HS-27A (cell line): ENCODE measurements at regions not wholly inside any gene's neighbourhood (a gene's known extent, or its start where the extent isn't known, plus 50 kb on each side); places are given as distances from the start of the nearest gene placed in this dataset.
"Not testable (repeated sequence)": the region's sequence is repeated elsewhere in the genome, so short reads cannot be mapped to it uniquely, and the experiment has no call there.

Source experiments
- DNase-seq: peaks from one replicate; pipeline ENCODE4 v3.0.0-alpha.2; 2012; ENCODE audit warnings: low read depth, missing footprints

GRCh38 chr5:126248611-126249010 lies 174.6 kb upstream of the GRAMD2B start:
- DNase-seq = no peak

DNA sequence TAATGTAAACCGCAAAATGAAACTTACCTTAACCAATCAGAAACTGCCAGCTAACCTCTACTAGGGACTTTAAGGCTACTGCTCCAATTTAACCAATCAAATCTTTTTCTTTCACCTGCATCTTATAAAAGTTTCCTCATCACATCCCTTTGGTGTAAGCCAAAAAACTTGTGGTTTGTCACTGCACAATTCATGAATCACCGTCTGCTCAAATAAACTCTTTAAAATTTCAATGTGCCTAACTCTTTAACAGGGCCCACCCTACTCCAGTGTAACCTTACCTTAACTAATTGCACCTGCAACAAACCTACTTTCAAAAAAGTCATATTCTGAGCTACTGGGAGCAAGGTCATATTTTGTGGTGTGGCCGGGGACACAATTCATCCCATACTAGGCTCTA lies 172.2 kb upstream of the GRAMD2B start:
- no peak for DNase-seq

DNA sequence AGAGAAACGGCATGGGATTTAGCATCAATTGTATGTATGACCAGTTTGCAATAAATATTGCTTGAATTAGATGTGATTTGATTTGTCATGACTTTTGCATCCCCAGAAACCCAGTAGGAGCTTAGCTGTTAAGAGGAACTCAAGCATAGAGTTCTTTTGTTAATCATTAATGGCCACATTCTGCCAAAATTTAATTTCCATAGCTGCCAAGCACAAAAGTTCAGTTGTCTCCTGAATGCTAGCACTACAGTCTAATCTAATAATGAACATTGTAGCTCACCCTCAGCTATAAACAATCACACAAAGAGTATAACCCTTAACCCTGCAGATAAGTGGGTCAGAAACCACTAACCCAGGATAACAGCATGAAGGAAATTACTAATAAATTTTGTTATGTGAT lies 169.8 kb upstream of the GRAMD2B start:
- DNase-seq = no peak

DNA sequence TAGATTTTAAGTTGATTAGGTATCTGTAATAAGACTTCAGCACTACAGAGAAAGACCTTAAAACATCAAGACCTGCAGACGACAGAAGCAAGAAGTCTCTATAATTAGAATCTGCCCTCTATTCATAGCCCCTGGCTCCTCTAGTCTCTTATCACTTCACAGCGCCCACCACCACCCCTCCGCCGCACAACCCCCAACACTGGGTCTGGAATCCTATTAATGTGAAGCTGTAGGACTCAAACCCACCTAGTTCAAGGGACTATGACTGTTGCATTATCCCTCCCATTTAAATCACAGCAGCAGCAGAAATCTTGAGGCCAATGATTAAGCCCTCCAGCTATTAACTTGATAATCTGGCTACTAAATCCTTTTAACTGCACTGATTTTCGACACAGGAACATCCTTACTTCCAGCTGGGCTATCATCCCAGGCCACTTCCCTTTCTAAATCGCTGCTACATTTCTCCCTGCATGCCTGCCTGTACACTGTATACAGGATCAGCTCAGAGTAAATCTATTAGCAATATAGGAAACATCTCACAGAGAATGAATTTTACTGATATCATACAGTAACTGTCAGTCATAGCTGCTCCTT lies 159.5 kb upstream of the GRAMD2B start:
- DNase-seq = no peak

DNA sequence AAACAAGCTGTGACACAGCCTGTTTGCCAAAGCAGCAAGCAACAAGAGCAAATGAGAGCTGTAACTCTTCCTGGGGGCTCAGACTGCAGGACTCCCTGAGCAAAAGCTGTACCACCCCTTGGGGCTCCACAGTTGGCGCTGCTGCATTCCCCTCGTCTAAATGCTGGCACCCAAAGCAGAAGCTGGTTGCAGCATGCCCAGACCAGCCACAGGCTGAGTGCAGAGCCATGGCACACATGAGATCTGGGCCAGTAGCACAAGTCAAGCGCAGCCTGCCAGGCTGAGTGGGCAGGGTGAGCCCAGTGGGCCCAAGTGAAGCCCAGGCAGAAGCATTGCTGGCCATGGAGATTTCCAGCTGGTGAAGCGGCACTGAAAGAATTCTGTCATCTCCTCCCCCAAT lies 157.3 kb upstream of the GRAMD2B start:
- no peak for DNase-seq

GRCh38 chr5:126267438-126267837 lies 155.8 kb upstream of the GRAMD2B start:
- no peak for DNase-seq

- no peak for DNase-seq
Observed at GRCh38 chr5:126268697-126269315, 154.4 kb upstream of the GRAMD2B start.

DNA sequence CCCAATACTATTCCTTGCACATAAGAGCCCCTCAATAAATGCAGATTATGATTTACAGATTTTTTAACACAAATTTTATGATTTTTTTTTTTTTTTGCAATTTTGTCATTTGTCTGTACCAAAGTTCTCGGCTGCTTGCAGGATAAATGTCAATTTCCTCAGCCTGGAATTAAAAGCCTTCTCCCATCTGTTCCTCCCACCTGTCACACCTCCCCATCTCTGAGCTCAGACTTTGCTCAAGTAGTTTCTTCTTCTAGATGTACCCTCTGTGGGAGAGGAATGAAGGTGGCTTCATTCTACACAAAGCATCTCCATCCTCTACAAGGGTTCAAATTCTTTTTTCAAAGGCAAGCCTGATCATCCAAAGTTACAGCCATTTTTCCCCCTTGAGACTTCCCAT lies 153.7 kb upstream of the GRAMD2B start:
- DNase-seq = no peak

DNA sequence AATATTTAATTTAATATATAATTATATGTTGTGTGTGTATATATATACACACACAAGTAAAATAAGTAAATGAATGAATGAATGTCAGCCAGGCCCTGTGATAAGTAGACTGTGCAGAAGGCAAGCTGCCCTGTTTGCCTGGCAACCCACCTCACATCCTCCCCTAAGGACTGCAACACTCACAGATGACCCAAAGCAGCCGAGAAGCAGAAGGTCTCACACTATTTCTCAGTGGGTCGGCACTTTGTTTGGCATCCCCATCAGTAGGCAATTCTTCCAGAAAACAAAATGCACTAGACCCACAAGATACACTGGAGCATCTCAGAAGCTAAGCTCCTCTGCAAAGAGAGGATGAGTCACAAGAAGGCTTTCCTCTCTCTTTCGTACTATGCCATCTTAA lies 152.1 kb upstream of the GRAMD2B start:
- DNase-seq = no peak

DNA sequence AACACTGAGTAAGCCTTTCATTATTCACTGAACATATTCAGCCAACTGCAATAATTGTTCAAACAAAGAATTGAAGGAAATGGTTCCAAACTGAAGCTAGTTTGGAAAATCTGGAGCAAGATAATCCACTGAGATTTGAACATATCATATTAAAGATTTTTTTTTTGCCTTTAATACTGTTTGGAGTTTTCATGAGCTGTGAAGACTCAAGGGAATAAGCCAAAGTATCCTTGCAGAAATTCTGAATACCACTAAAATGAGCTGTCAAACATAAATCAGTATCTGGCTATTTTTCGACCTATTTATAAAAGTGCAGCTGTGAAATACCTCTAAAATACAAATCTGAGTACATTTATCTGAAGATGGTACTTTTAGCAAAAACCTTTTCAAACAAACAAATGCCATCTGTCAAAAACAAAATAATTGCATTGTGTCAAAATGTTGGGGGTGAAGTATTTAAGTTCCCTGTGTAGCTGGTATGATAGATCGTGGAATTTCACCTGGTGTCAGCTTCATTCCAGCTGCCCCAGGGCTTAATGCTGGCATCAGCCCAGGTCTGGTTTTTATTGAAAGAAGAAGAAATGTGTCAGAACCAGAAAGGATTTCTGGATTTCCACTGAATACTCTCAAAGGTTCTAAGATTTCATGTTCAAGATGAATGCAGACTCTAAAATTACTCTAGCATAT lies 149.0 kb upstream of the GRAMD2B start:
- DNase-seq = no peak

DNA sequence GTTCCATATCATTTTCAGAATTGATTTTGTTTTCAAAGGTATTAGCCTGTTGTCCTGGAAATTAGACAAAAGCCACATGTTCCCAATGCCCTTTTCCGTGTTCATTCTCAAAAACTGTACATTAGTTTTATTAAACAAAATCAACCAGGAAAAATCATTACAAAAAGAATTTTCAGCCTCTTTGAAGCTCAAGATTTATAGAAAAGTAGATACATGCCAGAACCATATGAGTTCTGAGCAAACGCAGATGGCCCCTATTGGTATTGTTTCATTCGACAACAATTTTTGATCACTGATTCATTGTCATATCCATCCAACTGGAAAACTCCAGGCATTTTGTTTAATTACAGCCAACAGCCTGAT lies 148.5 kb upstream of the GRAMD2B start:
- no peak for DNase-seq

DNA sequence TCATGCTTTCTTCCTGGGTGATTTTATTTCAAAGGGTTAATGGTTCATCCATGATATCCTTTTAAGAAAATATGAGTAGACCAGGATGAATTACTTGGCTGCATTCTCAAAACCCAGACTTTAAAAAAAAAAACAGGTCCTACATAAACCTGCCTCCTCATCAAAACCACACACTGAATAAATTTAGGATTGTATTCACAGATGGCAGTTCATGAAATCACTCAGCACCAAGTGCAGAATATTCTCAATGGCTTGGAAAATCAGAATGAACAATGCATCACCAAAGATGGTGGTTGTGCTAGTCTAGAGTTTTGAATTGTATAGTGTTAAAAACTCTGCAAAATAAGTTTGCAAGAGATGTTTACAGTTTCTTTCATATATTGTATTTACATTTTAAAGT lies 145.4 kb upstream of the GRAMD2B start:
- DNase-seq = no peak

DNA sequence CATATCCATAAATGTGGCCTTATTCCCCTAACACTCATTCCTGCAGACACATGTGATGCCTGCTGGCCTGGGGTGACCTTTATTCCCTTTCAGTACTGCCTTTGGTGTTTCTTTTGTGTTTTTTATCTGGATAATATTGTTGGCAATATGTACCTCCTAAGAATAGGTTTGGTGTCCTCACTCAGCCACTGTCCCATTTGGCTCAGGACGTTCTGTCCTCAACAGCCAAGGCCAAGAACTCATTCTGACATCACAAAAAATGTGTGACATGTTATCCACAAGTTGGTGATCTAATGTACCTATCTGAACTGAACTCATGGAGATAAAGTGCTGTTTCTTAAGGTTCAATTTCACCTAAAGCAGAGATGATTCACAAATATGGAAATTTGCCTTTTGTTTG lies 142.9 kb upstream of the GRAMD2B start:
- DNase-seq = no peak

- DNase-seq = no peak
Observed at GRCh38 chr5:126280846-126281245, 142.4 kb upstream of the GRAMD2B start.

DNA sequence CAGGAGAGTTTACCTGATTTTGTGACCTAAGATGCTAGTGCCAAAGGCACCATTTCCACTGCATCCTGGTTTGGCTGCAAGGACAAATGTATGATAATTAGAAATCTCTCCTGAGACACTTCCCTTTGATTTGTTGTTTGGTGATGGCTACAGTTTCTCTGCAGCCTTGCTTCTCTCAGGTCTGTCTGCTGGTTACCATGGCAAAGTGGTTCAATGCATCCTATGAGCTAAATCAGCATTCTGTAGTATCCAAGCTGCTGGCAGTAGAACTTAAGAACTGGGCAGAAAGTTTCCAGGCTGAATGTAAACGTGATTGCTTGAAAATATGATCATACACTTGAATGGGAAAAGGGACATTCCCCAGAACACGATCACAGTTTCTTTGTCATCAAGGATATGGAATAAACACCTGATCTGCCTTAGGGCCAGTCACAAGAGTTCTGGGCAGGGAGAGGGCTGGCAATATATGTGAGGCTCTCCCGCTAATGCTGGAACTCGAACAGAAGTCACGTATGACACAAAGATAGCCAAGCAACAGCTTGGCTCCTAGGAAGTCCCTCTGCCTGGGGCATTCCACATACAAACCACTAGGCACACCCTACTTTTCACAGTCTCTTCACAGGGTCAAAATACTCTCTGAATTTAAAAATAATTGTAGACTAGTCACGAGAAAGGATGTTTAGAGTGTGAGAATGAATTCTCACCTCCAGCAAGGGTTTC lies 138.1 kb upstream of the GRAMD2B start:
- DNase-seq = no peak

GRCh38 chr5:126296121-126296520 lies 127.1 kb upstream of the GRAMD2B start:
- not testable (repeated sequence) for DNase-seq

GRCh38 chr5:126300293-126300692 lies 122.9 kb upstream of the GRAMD2B start:
- no peak for DNase-seq

GRCh38 chr5:126301056-126301455 lies 122.2 kb upstream of the GRAMD2B start:
- DNase-seq = no peak

- no peak for DNase-seq
Observed at GRCh38 chr5:126309860-126310259, 113.3 kb upstream of the GRAMD2B start.

DNA sequence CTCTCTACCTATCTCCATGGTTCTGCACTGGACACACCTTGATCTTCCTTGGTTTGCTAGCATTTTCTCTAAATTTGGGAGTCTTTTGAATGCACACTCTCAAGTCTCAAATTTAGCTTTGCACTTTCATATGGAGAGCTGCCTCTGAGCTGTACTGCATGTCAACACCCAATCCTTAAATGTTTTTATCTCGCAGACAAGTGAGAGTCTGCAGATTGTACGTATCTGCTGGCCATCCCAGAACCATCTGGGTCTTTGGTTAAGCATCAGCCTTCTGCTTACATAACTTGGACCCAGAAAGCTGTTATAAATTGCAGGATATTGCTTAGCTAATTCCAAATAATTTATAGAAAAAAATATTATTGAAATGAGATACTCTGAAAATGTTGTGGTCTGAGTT lies 111.4 kb upstream of the GRAMD2B start:
- DNase-seq = no peak

- DNase-seq = no peak
Observed at GRCh38 chr5:126315341-126315740, 107.9 kb upstream of the GRAMD2B start.

- DNase-seq = no peak
Observed at GRCh38 chr5:126332326-126332725, 90.9 kb upstream of the GRAMD2B start.

- no peak for DNase-seq
Observed at GRCh38 chr5:126334760-126335159, 88.4 kb upstream of the GRAMD2B start.
